GM12878 (cell line): ENCODE measurements at regions not wholly inside any gene's neighbourhood (a gene's known extent, or its start where the extent isn't known, plus 50 kb on each side); places are given as distances from the start of the nearest gene placed in this dataset.

Source experiments
- POLR2AphosphoS2 ChIP-seq: IDR thresholded peaks from 2 replicates; pipeline ENCODE4 v1.6.1; 2011; ENCODE audit warnings: low read depth, mild to moderate bottlenecking, low read length, improper control_type of control experiment, moderate library complexity
- RAD21 ChIP-seq: IDR thresholded peaks from 2 replicates; pipeline ENCODE4 v1.6.1; 2011; ENCODE audit warnings: mild to moderate bottlenecking, low read depth, low read length, moderate library complexity; ENCODE audit not compliant: insufficient read depth
- RBBP5 ChIP-seq: fragments of 200-600 bp; sonication (generic); conservative IDR thresholded peaks from 2 replicates; pipeline ENCODE4 v1.6.1; 2016

GRCh38 chr13:87769445-87769844 is 98.3 kb downstream of the SLITRK5 start:
- TF ChIP-seq RBBP5 (no peak), POLR2AphosphoS2 (no peak), RAD21 (no peak)
